ENCODE measurements at regions not wholly inside any gene's neighbourhood (a gene's known extent, or its start where the extent isn't known, plus 50 kb on each side); places are given as distances from the start of the nearest gene placed in this dataset.
A peak's percentile ranks its signal among the peaks of the same experiment; 100 is the strongest.

DNA sequence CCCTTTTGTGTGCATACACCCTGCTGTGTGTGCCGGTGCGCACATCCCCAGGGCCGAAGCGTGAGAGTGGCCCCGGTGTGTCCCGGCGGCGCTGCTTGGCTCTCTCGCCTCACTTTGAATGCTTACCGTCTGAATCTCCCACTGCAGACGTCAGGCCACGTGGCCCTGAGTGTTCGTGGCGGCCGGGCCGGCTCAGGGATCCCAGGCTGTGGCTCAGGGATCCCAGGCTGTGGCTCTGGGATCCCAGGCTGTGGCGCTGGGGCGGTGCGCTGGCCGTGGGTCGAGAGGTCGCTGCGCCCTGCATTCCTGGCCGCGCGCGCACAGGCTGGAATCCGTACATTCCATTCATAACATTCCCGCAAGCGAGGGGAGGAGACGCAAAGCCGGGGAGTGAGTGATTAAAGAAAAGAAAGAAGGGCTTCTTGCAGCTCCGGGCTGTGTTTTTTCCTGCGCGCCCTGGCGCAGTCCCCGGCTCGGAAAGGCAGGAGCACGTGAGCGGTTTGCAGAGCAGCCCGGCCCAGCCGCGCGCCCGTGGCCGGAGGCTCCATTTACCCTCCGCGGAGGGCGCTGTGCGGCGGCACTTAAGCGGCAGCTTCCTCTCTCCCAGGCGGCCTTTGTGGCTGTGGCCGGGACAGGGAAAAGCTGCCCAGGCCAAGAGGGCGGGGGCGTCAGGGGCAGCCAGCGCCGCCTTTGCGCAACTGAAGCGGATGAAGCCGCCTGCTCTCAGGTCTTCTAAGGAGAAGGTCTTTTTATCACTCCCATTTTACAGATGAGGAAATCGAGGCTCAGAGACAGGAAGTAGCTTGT lies 87.0 kb upstream of the ALDH1L1 start:
- no peak for DNase-seq (ENCODE audit: low spot score)

DNA sequence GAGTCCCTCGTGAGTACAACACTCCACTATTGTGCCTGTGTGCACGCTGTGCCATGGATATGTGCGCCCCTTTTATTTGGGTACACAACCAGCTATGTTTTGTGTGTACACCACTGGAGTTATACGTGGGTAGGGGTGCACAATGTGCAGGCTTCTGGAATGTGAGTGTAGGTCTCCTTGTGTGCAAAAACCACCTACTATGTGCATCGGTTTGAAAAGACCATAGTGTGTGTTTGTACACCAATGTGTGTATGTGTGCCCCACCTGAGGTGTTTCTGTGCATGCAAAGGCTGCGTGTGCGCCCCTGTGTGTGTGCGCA lies 86.4 kb upstream of the ALDH1L1 start:
- DNase-seq (ENCODE audit: low spot score), result no peak

DNA sequence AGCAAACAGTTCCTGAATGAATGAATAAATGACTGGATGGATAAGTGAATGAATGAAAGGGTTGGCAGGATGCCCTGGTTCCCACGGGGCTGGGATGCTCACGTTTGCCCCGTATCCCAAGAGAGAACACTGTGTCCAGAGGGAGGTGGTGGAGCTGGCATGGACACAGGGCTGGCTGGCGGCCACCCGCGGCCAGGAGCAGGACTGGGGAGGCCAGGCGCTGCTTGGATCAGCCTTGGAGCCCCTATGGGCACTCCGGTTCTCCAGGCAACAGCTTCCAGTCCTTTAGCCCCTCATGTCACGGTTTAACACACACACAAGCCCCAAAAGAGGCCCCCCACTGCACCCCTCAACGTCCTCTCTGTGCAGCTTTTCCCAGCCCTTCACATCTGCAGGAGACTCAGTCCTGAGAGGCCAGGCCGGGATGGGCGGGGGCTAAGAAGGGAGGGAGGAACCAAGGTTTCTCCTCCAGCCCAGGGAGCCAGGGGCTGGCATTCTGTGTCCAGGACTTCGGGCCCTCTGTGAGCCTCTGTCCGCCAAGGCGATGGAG lies 86.0 kb upstream of the ALDH1L1 start:
- DNase-seq (ENCODE audit: low spot score), result no peak

DNA sequence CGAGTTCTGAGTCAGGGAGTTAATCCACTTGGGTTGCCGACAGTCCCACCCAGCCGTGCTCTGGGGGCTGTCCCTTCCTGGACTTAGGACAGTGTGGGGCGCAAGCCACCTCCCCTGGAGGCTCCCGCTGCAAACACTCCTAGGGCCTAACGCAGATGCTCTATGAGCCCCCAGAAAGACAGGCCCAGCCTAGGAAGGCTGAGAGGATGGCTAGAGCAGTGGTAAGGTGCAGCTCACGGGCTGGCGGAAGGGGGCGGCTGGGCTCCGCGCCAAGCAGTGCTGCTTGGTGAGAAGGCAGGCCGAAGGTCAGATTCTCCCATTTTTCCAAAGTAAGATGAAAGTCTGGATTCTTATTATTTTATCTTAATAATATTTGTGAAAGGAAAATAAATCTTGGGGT lies 84.6 kb upstream of the ALDH1L1 start:
- DNase-seq (ENCODE audit: low spot score), result no peak

DNA sequence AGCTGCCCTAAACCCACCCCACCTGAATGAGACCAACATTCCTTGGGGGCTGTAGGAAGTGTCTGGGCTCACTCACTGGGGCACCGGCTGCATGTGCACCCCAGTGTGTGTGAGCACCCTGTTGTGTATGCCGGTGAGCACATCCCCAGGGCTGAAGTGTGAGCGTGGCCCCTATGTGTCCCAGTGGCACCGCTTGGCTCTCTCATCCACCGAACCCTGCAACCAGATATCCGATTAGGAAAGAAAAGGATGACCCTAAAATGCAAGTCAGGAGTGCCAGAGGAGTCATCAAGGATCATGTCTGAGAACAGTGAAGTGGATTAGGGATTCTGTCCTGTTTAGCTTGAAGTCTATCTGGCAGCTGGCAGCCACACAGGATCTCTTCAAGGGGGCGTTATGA lies 84.0 kb upstream of the ALDH1L1 start:
- DNase-seq (ENCODE audit: low spot score), result no peak

DNA sequence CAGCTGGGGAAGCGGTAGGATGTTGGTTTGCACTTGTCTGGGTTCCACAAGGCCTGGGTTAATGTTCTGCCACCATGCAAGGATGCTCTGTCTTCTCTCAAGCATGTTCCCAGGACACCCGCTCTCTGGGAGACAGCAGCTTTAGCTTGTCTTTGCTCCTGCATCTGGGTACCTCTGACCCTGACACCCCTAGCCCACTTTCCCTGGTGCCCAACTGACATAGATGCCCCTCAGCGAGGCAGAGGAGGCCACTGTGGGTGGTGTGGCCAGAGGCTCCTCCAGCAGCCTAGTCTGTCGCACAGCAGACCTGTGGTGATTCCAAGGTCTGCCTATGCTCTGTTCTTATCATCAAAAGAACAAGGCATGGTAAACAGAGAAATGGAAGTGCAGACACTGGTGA lies 83.6 kb upstream of the ALDH1L1 start:
- DNase-seq (ENCODE audit: low spot score), result no peak

DNA sequence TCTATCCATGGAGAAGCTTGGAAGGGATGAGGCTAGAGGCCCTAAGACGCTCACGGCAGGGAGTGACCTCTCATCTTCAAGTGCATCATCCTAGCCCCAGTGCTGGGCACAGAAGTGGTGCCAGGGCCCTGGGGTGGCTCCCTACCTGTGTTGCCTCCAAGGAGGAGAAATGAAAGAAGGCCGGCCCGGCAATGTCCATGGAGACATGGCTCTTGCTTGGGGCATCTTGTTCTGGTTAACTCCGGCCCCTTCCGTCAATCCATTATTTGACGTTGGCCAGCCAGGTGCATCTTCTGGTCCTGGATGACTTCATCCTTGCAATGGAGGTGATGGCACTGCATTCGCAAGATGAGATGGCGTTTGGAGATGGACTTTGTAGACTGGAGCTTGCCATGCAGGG lies 83.2 kb upstream of the ALDH1L1 start:
- DNase-seq (ENCODE audit: low spot score), result no peak

DNA sequence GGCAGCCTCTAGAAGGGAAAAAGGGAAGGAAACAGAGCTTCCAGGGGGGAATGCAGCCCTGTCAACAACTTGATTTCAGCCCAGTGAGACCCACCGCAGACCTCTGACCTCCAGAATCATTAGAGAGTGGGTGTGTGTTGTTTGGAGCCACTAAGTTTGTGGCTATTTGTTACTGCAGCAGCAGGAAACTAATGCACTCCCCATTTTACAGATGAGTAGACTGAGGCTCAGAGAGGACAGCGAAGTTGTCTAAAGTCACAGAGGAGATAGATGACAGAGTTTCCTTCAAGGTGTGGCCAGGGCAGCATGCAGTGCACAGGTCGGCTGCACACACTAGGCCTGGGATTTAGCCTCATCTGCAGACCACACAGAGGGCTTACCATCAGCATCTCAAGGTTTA lies 81.8 kb upstream of the ALDH1L1 start:
- no peak for DNase-seq (ENCODE audit: low spot score)

DNA sequence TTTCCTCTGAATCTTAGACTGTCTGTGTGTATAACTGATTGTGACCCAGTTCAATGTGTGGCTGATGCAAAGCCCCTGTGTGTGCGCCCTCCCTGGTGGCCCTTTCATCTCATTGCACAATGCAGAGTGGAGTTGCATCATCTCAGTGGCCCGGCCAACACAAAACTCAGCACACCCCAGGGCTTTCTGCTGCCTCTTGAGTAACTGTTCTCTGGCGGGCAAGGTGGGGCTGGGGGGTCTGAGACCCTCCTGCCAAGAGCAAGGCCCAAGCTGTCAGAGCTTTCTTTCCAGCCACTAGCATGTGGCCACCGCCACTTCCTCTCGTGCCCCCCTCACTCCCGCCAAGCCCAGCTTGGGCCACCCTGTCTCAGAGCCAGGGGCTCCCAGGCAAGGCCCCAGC lies 80.7 kb upstream of the ALDH1L1 start:
- DNase-seq (ENCODE audit: low spot score), result no peak

DNA sequence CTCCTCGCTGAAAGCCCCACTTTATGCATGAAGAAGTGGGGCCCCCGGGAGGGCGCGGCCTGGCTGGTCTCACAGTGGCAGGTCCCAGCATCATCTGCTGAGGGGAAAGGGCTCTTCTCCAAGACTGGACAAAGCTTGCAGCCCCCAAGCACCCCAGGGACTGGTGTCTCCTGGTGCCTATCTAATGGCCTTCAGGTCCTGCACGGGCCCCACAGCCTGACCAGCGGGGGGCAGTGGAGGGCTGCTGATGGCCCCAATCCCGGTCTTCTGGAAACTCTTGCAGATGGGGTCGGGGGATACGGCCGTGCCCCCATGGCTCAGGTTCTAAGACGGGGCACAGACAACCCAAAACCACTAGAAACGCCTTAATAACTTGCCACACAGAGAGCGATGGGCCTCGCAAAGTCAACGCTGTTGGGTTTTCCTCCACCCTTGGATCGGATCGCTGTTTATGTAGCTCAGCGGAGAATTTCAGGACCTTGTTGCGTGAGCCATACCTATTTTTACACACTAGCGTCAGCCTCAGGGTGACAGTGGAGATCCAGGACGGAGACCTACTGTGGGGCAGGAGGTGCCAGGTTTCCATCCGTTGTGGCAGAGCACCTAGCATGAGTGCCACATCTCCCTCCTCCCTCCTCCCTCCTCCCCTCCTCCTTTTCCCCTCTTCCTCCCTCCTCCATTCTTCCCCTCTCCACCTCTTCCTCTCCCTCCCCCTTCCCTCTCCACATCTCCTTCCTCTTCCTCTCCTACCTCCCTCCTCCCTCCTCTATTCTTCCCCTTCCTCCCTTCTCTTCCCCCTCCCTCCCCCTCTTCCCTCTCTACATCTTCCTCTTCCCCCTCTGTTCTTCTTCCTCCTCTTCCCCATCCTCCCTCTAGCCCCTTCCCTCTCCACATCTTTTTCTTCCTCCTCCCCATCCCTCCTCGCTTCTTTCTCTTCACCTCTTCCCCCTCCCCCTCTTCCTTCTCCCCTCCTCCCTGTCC lies 79.3 kb upstream of the ALDH1L1 start:
- peak; percentile 77 for DNase-seq (ENCODE audit: low spot score)

DNA sequence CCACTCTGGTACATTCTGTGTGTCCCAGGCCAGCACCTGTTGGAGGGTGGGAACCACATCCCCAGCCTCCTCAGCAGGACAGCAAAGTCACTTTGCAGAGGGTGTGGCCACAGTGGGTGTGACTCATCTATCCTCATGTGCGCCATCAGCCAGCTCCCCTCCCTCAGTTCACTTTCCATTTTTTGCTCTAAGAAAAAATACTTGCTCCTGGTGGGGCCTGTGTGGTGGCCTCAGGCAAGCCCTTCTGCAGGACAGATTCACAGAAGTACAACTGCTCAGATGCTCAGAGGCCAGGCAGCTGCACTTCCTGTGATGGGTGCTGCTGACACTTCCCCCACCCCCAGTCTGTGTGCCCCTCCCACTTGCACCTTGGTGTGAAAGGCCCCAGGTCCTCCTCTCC lies 78.3 kb upstream of the ALDH1L1 start:
- no peak for DNase-seq (ENCODE audit: low spot score)

DNA sequence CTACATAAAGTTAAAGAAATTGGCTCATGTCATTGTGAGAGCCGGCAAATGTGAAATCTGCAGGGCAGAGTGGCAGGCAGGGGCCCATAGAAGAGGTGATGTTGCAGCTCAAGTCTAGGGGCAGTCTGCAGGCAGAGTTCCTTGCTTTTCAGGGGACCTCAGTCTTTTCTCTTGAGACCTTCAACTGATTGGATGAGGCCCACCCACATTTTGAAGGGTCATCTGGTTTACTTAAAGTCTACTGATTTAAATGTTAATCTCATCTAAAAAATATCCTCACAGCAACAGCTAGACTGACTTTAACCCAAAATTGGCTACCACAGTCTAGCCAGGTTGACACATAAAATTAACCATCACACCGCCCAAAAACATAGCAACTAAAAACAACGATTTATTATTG lies 77.6 kb upstream of the ALDH1L1 start:
- DNase-seq (ENCODE audit: low spot score), result no peak

DNA sequence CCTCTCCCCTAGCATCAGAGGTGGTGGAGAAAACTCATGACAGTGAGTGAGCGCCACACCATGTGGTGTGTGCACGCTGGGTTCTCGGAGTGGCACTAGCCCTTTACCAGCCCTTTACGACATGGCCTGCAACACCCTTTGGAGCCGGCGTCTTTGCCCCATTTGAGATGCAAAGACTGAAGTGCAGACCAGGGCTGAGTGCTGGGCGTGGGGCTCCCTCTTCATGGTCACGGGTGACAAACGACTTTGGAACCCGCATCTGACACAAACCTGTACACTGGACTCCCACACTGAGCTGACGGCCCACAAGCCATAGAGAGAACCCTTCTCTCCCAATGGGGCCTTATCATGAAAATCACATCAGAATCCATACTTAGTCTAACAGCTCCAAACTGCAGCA lies 76.8 kb upstream of the ALDH1L1 start:
- DNase-seq (ENCODE audit: low spot score), result peak; percentile 73

DNA sequence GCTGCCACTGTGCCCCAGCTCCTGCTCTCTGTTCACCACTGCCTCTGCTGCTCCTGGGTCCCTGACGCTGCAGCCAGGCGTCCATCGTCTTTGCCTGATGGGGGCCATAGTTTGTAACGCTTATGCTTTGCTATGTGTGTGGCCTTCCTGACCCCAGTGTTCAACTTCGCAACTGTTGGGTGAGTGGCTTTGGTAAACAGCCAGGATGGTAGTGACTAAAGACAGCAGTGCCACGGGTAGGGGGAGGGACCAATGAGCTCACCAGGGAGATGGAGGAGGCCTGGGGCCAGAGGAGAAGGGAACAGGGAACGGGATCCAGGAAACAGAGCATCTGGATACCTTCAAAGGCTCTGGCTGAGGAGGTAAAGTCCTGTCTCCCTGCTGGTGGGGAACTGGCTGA lies 75.9 kb upstream of the ALDH1L1 start:
- DNase-seq (ENCODE audit: low spot score), result no peak

DNA sequence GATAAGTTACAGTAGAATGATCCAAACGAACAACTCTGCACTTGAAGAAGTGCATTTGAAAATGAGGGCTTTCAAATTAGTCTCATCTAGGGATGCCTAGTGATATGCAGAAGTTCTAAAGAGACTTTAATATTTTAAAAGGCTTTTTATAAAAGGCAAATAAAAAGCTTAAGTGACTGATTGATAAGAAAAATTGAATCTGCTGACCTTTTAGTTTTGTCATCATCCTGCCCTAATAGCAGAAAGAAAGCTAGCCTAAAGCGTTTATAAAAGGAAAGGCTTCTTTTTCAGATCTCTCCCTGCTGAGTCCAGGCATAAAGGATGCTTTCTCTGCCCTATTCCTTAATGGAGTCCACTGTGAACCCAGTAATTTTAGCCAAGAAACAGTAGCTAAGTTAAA lies 72.7 kb upstream of the ALDH1L1 start:
- no peak for DNase-seq (ENCODE audit: low spot score)

DNA sequence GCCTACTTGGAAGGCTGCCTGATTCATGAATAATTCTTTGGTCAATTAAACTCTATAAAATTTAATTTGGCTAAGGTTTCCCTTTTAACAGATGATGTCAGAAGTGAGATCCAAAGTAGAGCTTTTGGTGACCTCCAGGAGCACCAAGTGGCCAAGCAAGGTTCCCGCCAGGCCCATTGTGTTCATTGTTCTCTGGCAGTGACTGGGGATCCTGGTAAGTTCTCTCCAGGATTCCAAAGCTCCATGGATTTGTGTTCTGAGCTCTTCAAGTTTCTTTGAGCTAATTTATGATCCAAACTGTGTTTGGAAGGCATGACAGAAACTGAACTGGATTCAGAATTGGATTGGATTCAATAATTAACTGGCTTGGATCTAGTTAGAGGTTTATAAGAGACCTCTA lies 72.0 kb upstream of the ALDH1L1 start:
- DNase-seq (ENCODE audit: low spot score), result no peak

DNA sequence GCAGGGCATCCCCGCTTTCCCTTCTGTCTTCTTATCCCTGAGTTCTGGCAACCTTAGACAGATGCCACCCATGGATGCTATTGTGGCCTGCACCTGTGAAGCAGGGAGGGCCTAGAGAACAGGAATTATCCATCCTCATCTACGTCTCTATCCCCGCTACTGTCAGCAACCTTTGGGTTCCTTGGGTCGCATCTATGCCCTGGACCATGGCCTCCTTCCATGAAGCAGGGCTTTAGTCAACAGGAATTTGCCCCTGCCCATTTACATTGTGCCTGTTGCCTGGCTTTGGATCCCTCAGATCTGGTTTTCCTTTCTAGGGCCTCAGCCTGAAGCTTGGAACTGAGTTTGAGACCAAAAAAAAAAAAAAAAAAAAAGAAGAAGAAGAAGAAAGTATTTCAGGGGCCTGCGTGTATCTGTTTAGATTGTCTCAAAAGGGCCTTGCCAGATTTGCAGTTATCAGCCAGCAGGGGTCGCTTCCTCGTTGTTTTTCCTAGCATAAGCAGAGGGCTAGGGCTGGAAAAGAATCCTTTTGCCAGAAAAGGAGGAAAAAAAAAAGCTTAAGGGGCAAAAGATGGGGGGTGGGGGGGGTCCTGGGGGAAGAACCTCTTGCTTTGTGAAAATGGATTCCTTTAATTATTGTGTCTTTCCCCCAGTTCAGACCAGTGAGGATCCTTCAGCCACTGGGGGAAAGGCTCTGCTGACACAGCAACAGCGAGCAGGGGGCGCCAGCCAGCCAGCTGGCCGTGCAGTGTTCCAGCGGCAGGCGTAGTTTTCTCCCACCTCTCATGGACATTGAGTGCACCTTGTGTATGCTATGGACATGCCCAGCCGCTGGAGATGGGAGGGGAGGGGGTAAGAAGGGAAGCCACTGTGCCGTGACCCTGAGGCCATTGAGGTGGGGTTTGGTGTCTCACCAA lies 65.7 kb upstream of the ALDH1L1 start:
- no peak for DNase-seq (ENCODE audit: low spot score)

All from mesenteric fat pad (tissue), 1 donor.